K562 (cell line): ENCODE measurements at regions not wholly inside any gene's neighbourhood (a gene's known extent, or its start where the extent isn't known, plus 50 kb on each side); places are given as distances from the start of the nearest gene placed in this dataset.

ENCODE experiments used
- ATAC-seq: fragments of 200-7000 bp; cut with Tn5 transposase; 3 replicates; pipeline ENCODE4 v1.9.1; 2020; ENCODE audit warnings: moderate library complexity
- BruUV-seq: library from RNA; stranded (reverse); fragments of 400-500 nt; replicated peaks from 2 replicates; lab custom pipeline; 2021; lab: Mats Ljungman, UMichigan
- CTCF ChIA-PET: fragments of 300-600 bp; formaldehyde crosslinking; extraction: SDS; loops from one replicate; lab custom pipeline; 2021; ENCODE audit warnings: low intra/inter-chr PET ratio; lab: Yijun Ruan, JAX
- POLR2A ChIA-PET: fragments of 300-600, 350-650 bp; sonication (Branson Sonifier 250); formaldehyde crosslinking; extraction: SDS; loops from one replicate; lab custom pipeline; 2021; ENCODE audit warnings: antibody characterized with exemption, inconsistent platforms; lab: Yijun Ruan, JAX
- DNase-seq, 4 experiments: peaks; one replicate each; pipeline versions ENCODE4 v3.0.0 to v3.0.0-alpha.2; 2011 to 2018; ENCODE audit warnings: low spot score in 3 of 4, mixed read lengths in 3 of 4; ENCODE audit errors: extremely low read depth in 1 of 4
- FAIRE-seq: peaks from 2 replicates; lab custom pipeline; 2011; peaks lifted over from hg19 to GRCh38; lab: Jason Lieb, UNC
- H2AFZ ChIP-seq: 2 replicates; pipeline ENCODE4 v1.6.0; 2011; ENCODE audit warnings: low read depth, low read length, control low read depth, inconsistent platforms
- H3K27ac ChIP-seq: fragments of 200-600 bp; 3 replicates; pipeline ENCODE4 v1.8.0; 2011; ENCODE audit warnings: low read depth, mild to moderate bottlenecking, control low read depth, inconsistent platforms, low read length, moderate library complexity, mixed read lengths; ENCODE audit errors: extremely low read depth
- H3K27me3 ChIP-seq, 2 experiments: fragments of 300-600 bp in 1 of 2; 2 replicates in 1 of 2; 3 replicates in 1 of 2; pipeline versions ENCODE4 v1.6.0 to v1.8.0; 2011; ENCODE audit warnings: inconsistent platforms in 2 of 2, low read length in 2 of 2, mild to moderate bottlenecking in 1 of 2, mixed read lengths in 1 of 2, moderate library complexity in 1 of 2; ENCODE audit not compliant: control insufficient read depth in 2 of 2, insufficient read depth in 2 of 2
- H3K36me3 ChIP-seq: fragments of 300-600 bp; 3 replicates; pipeline ENCODE4 v1.8.0; 2011; ENCODE audit warnings: mild to moderate bottlenecking, low read length, inconsistent platforms; ENCODE audit not compliant: control insufficient read depth, insufficient read depth
- H3K4me1 ChIP-seq, 2 experiments: fragments of 200-600 bp in 1 of 2; replicated peaks in 1 of 2; 2 replicates in 1 of 2; 3 replicates in 1 of 2; pipeline versions ENCODE4 v1.5.1 to v1.8.0; 2011; ENCODE audit warnings: inconsistent platforms in 2 of 2, low read length in 2 of 2, mild to moderate bottlenecking in 1 of 2, mixed read lengths in 1 of 2, moderate library complexity in 1 of 2; ENCODE audit not compliant: control insufficient read depth in 2 of 2, insufficient read depth in 2 of 2
- H3K4me2 ChIP-seq: 2 replicates; pipeline ENCODE4 v1.6.1; 2011; ENCODE audit warnings: low read length, control low read depth, inconsistent platforms, mixed read lengths; ENCODE audit not compliant: insufficient read depth
- H3K4me3 ChIP-seq: fragments of 200-600 bp; sonication (generic), shearing (Covaris generic); 2 replicates; pipeline ENCODE4 v1.5.1; 2016; ENCODE audit warnings: control low read depth, inconsistent platforms
- H3K79me2 ChIP-seq: fragments of 200-600 bp; 3 replicates; pipeline ENCODE4 v1.8.0; 2011; ENCODE audit warnings: low read length, inconsistent platforms; ENCODE audit not compliant: control insufficient read depth, insufficient read depth
- H3K9ac ChIP-seq, 2 experiments: 2 replicates each; pipeline versions ENCODE4 v1.6.0 to v1.6.1; 2011; ENCODE audit warnings: low read depth in 2 of 2, low read length in 2 of 2, control low read depth in 1 of 2, inconsistent platforms in 1 of 2, mild to moderate bottlenecking in 1 of 2, mixed read lengths in 1 of 2; ENCODE audit not compliant: insufficient read depth in 1 of 2
- H3K9me1 ChIP-seq: one replicate; pipeline ENCODE4 v1.6.0; 2011; ENCODE audit warnings: inconsistent platforms, mild to moderate bottlenecking, low read length, moderate library complexity; ENCODE audit not compliant: control insufficient read depth, insufficient read depth
- H3K9me3 ChIP-seq: replicated peaks from 2 replicates; pipeline ENCODE4 v1.5.1; 2011; ENCODE audit warnings: low read depth, low read length, inconsistent platforms; ENCODE audit not compliant: control insufficient read depth, insufficient read depth
- H4K20me1 ChIP-seq: replicated peaks from 2 replicates; pipeline ENCODE4 v1.6.1; 2011; ENCODE audit warnings: low read length, inconsistent platforms, mixed read lengths; ENCODE audit not compliant: control insufficient read depth, insufficient read depth
- BRCA1 ChIP-seq, 2 experiments: fragments of 450-650 bp in 1 of 2; sonication (generic) in 1 of 2; formaldehyde crosslinking in 1 of 2; IDR thresholded peaks; 2 replicates each; pipeline versions ENCODE4 v1.5.0 to v1.6.1; 2017 to 2020; ENCODE audit warnings: mild to moderate bottlenecking in 1 of 2, missing genetic modification reagents in 1 of 2
- ID3 ChIP-seq, 2 experiments: fragments of 250-450 bp in 1 of 2; fragments of 450-650 bp in 1 of 2; sonication (Bioruptor Pico) in 1 of 2; IDR thresholded peaks; 2 replicates each; pipeline versions ENCODE4 v1.6.1 to v1.8.0; 2016 to 2021; ENCODE audit warnings: mild to moderate bottlenecking in 2 of 2, moderate library complexity in 2 of 2, missing compliant biosample characterization in 1 of 2, missing genetic modification characterization in 1 of 2
- MAFF ChIP-seq: IDR thresholded peaks from 2 replicates; pipeline ENCODE4 v1.6.1; 2012; ENCODE audit warnings: low read length, improper control_type of control experiment
- MEF2A ChIP-seq: IDR thresholded peaks from 2 replicates; pipeline ENCODE4 v1.6.1; 2011; ENCODE audit warnings: low read depth, mild to moderate bottlenecking, low read length, moderate library complexity; ENCODE audit not compliant: control insufficient read depth
- WHSC1 ChIP-seq: IDR thresholded peaks from one replicate; pipeline ENCODE4 v1.6.1; 2012; ENCODE audit warnings: low read length, control low read depth, inconsistent platforms
- ZNF217 ChIP-seq: sonication (generic); formaldehyde crosslinking; IDR thresholded peaks from 2 replicates; pipeline ENCODE4 v1.8.0; 2022; ENCODE audit warnings: mild to moderate bottlenecking, missing genetic modification reagents
- ZNF277 ChIP-seq: fragments of 250-450 bp; sonication (Bioruptor Pico); IDR thresholded peaks from 2 replicates; pipeline ENCODE4 v1.8.0; 2022; ENCODE audit warnings: inconsistent platforms, mild to moderate bottlenecking, moderate library complexity, borderline replicate concordance
- ZNF764 ChIP-seq: fragments of 250-450 bp; sonication (Bioruptor Pico); IDR thresholded peaks from 2 replicates; pipeline ENCODE4 v1.4.0; 2020; ENCODE audit warnings: low read depth, mild to moderate bottlenecking, moderate library complexity
- in situ Hi-C: fragments of 300-500 bp; cut with MboI; formaldehyde crosslinking; loops from 4 replicates; pipeline ENCODE4 v1.15.0; 2018; ENCODE audit warnings: inconsistent platforms, mixed read lengths
- intact Hi-C: fragments of 100-400 bp; cut with micrococcal nuclease; formaldehyde crosslinking; loops from 2 replicates; pipeline ENCODE4 v1.14.2; 2022
- TF ChIP-seq, protein P1 (sequence below): fragments of 450-650 bp; formaldehyde crosslinking; IDR thresholded peaks from 2 replicates; pipeline ENCODE4 v1.4.0; 2020; ENCODE audit warnings: mild to moderate bottlenecking, moderate library complexity
- TF ChIP-seq, protein P2 (sequence below): IDR thresholded peaks from 2 replicates; pipeline ENCODE4 v1.6.1; 2011; ENCODE audit warnings: borderline replicate concordance, low read depth, mild to moderate bottlenecking, moderate library complexity, low read length; ENCODE audit not compliant: insufficient read depth, poor library complexity, severe bottlenecking

- Histone ChIP-seq H3K27me3 (no peaks in the 10 kb centered on the region), H2AFZ (no peak overlapping the region), H4K20me1 (no peaks in the 10 kb centered on the region), H3K27ac (no peak overlapping the region), H3K4me2 (no peak overlapping the region), H3K4me1 (no peaks in the 10 kb centered on the region), H3K9me3 (no peaks in the 10 kb centered on the region), H3K79me2 (no peaks in the 10 kb centered on the region), H3K4me3 (no peak overlapping the region), H3K36me3 (no peaks in the 10 kb centered on the region), H3K9me1 (no peaks in the 10 kb centered on the region), H3K9ac (no peak overlapping the region)
- ATAC-seq: no peak
- POLR2A ChIA-PET: no interaction called here
- FAIRE-seq: no peak
- no peak for DNase-seq
- BruUV-seq: no TSS peak
- in situ Hi-C loops (no loop called here), intact Hi-C loops (no loop called here)
- CTCF ChIA-PET: no interaction called here
- TF ChIP-seq MEF2A (no peak), BRCA1 (IDR thresholded peaks at IDR 0.05) (no peak), BRCA1 (CRISPR knock-in tag; IDR thresholded peaks at IDR 0.05) (no peak), WHSC1 (no peak), ZNF217 (CRISPR knock-in tag) (no peak), ZNF764 (CRISPR knock-in tag) (no peak), MAFF (no peak), ID3 (CRISPR knock-in tag; IDR thresholded peaks at IDR 0.05) (no peak), ID3 (tag; IDR thresholded peaks at IDR 0.05) (no peak), ZNF277 (CRISPR knock-in tag) (no peak)
- TF ChIP-seq, protein P1, sequence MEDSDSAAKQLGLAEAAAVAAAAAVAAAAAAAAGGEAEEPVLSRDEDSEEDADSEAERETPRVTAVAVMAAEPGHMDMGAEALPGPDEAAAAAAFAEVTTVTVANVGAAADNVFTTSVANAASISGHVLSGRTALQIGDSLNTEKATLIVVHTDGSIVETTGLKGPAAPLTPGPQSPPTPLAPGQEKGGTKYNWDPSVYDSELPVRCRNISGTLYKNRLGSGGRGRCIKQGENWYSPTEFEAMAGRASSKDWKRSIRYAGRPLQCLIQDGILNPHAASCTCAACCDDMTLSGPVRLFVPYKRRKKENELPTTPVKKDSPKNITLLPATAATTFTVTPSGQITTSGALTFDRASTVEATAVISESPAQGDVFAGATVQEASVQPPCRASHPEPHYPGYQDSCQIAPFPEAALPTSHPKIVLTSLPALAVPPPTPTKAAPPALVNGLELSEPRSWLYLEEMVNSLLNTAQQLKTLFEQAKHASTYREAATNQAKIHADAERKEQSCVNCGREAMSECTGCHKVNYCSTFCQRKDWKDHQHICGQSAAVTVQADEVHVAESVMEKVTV (CRISPR knock-in tag): no peak
- TF ChIP-seq, protein P2, sequence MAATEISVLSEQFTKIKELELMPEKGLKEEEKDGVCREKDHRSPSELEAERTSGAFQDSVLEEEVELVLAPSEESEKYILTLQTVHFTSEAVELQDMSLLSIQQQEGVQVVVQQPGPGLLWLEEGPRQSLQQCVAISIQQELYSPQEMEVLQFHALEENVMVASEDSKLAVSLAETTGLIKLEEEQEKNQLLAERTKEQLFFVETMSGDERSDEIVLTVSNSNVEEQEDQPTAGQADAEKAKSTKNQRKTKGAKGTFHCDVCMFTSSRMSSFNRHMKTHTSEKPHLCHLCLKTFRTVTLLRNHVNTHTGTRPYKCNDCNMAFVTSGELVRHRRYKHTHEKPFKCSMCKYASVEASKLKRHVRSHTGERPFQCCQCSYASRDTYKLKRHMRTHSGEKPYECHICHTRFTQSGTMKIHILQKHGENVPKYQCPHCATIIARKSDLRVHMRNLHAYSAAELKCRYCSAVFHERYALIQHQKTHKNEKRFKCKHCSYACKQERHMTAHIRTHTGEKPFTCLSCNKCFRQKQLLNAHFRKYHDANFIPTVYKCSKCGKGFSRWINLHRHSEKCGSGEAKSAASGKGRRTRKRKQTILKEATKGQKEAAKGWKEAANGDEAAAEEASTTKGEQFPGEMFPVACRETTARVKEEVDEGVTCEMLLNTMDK: no peak
Measured at GRCh38 chr6:97427648-97428047, 144.6 kb upstream of the MMS22L start.
